Fibroblast of the conjunctiva (primary cell): ENCODE measurements at regions not wholly inside any gene's neighbourhood (a gene's known extent, or its start where the extent isn't known, plus 50 kb on each side); places are given as distances from the start of the nearest gene placed in this dataset.

Source experiments
- DNase-seq: peaks from one replicate; pipeline ENCODE4 v3.0.0-alpha.2; 2010; ENCODE audit warnings: low read depth

GRCh38 chr4:126682250-126682649 is 950.5 kb upstream of the INTU start:
- DNase-seq: no peak

- no peak for DNase-seq
Measured at GRCh38 chr4:126686491-126686890, 946.3 kb upstream of the INTU start.

GRCh38 chr4:126687655-126688358 is 945.0 kb upstream of the INTU start:
- no peak for DNase-seq

GRCh38 chr4:126691797-126692196 is 941.0 kb upstream of the INTU start:
- DNase-seq: no peak

- DNase-seq: no peak
Measured at GRCh38 chr4:126697748-126698147, 935.0 kb upstream of the INTU start.

GRCh38 chr4:126698224-126698623 is 934.5 kb upstream of the INTU start:
- no peak for DNase-seq

GRCh38 chr4:126701756-126702155 is 931.0 kb upstream of the INTU start:
- DNase-seq: peak; percentile 17

- DNase-seq: no peak
Measured at GRCh38 chr4:126702747-126703146, 930.0 kb upstream of the INTU start.

GRCh38 chr4:126705266-126705665 is 927.5 kb upstream of the INTU start:
- DNase-seq: no peak

- no peak for DNase-seq
Measured at GRCh38 chr4:126708716-126709115, 924.0 kb upstream of the INTU start.

- no peak for DNase-seq
Measured at GRCh38 chr4:126710935-126711334, 921.8 kb upstream of the INTU start.

- no peak for DNase-seq
Measured at GRCh38 chr4:126715067-126715466, 917.7 kb upstream of the INTU start.

GRCh38 chr4:126715681-126716080 is 917.1 kb upstream of the INTU start:
- DNase-seq: no peak

GRCh38 chr4:126718136-126718535 is 914.6 kb upstream of the INTU start:
- no peak for DNase-seq

- DNase-seq: no peak
Measured at GRCh38 chr4:126719852-126720251, 912.9 kb upstream of the INTU start.

GRCh38 chr4:126725906-126726305 is 906.9 kb upstream of the INTU start:
- no peak for DNase-seq

- DNase-seq: peak; percentile 9
Measured at GRCh38 chr4:126727461-126727860, 905.3 kb upstream of the INTU start.

GRCh38 chr4:126731062-126731461 is 901.7 kb upstream of the INTU start:
- no peak for DNase-seq

- DNase-seq: no peak
Measured at GRCh38 chr4:126733301-126733700, 899.5 kb upstream of the INTU start.

GRCh38 chr4:126734465-126734864 is 898.3 kb upstream of the INTU start:
- no peak for DNase-seq

GRCh38 chr4:126735294-126736132 is 897.2 kb upstream of the INTU start:
- DNase-seq: no peak

GRCh38 chr4:126736133-126736518 is 896.6 kb upstream of the INTU start:
- no peak for DNase-seq

- DNase-seq: no peak
Measured at GRCh38 chr4:126737899-126738526, 894.7 kb upstream of the INTU start.
